GM19438 (cell line): ENCODE measurements at regions not wholly inside any gene's neighbourhood (a gene's known extent, or its start where the extent isn't known, plus 50 kb on each side); places are given as distances from the start of the nearest gene placed in this dataset.

Experiments used
- ATAC-seq: cut with Tn5 transposase; IDR thresholded peaks from one replicate; pipeline ENCODE4 v1.9.1; 2021; ENCODE audit warnings: low read depth; ENCODE audit not compliant: unreplicated experiment

- ATAC-seq: no peak
These were observed 313.3 kb upstream of the ATP2B1 start for GRCh38 chr12:90021795-90022440.

- ATAC-seq: no peak
These were observed 312.2 kb upstream of the ATP2B1 start for GRCh38 chr12:90020881-90021280.

- ATAC-seq: no peak
These were observed 311.8 kb upstream of the ATP2B1 start for GRCh38 chr12:90020436-90020835.

GRCh38 chr12:90020014-90020413 is 311.4 kb upstream of the ATP2B1 start:
- no peak for ATAC-seq

DNA sequence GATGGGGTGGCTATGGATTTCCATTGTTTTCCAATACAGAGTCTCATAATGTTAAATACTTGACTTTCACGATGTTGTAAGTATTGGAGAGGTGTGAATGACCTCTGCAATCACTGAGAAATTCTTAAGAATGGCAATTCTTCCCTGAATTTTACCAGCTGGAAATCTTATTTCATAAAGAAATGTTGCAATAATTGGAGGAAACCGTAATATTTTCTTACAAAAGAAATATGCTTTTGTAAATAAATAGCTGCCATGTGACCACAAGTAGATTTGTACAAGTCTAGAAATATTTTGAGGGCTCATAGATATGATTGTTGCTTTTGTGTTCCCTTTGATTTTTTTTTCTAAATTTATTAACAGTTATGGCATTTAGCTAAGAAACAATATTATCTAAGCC is 308.7 kb upstream of the ATP2B1 start:
- ATAC-seq: no peak

GRCh38 chr12:90015228-90015627 is 306.6 kb upstream of the ATP2B1 start:
- ATAC-seq: no peak

GRCh38 chr12:90013409-90013808 is 304.8 kb upstream of the ATP2B1 start:
- no peak for ATAC-seq

DNA sequence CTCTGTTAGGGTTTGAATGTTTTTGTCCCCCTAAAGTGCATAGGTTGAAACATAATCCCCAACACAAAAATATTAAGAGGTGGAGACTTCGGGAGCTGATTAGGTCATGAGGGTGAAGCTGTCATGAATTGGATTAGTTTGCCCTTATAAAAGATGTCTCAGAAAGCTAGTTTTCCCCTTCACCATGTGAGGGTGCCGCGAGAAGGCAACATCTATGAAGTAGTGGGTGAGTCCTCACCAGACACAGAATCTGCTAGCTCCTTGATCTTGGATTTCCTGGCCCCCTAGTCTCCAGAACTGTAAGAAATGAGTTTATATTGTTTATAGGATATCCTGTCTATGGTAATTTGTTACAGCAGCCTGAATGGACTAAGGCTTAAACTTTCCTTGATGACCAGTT is 301.5 kb upstream of the ATP2B1 start:
- ATAC-seq: no peak

- no peak for ATAC-seq
These were observed 299.6 kb upstream of the ATP2B1 start for GRCh38 chr12:90008277-90008676.

GRCh38 chr12:90004319-90005074 is 295.9 kb upstream of the ATP2B1 start:
- no peak for ATAC-seq

GRCh38 chr12:90003688-90004087 is 295.1 kb upstream of the ATP2B1 start:
- ATAC-seq: no peak

- no peak for ATAC-seq
These were observed 292.1 kb upstream of the ATP2B1 start for GRCh38 chr12:90000721-90001120.

DNA sequence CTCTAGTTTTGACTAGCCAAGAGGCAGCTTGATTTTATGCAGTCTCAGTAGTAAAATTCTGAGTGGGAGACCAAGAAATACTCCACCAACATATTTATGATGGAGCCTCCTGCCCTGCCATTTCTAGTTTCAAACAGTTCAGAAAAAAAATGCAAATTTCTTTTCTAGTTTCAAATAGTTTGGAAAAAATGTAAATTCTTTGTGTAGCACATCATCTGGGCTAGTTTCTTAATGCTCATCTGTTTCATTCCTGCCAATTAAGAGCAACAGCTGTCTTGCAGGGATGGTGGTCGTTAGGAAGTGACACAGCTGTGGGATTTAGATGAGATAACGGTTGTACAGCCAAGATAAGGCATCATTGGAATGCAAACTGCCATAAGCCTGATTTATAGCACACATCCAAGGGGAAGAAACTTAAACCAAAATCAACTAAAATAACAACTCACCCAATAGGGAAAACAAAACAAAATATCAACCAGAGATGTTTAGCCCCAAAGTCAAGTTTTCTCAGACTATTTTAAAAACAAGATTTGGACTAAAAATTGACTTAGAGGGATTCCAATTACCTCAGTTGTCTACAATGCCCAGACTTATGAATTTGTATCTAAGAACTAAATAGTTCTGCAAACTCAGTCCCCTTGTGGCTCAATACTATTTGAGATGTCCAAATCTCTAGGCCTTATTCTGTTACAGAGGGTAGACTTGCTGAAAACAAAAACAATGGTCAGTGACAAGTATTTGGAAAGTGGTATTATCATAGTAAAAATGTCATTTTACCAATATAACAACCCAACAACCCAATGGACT is 291.3 kb upstream of the ATP2B1 start:
- ATAC-seq: no peak

GRCh38 chr12:89995870-89996269 is 287.2 kb upstream of the ATP2B1 start:
- ATAC-seq: no peak

- ATAC-seq: no peak
These were observed 286.3 kb upstream of the ATP2B1 start for GRCh38 chr12:89994911-89995310.

- no peak for ATAC-seq
These were observed 285.0 kb upstream of the ATP2B1 start for GRCh38 chr12:89993632-89994031.

- no peak for ATAC-seq
These were observed 284.2 kb upstream of the ATP2B1 start for GRCh38 chr12:89992668-89993451.

DNA sequence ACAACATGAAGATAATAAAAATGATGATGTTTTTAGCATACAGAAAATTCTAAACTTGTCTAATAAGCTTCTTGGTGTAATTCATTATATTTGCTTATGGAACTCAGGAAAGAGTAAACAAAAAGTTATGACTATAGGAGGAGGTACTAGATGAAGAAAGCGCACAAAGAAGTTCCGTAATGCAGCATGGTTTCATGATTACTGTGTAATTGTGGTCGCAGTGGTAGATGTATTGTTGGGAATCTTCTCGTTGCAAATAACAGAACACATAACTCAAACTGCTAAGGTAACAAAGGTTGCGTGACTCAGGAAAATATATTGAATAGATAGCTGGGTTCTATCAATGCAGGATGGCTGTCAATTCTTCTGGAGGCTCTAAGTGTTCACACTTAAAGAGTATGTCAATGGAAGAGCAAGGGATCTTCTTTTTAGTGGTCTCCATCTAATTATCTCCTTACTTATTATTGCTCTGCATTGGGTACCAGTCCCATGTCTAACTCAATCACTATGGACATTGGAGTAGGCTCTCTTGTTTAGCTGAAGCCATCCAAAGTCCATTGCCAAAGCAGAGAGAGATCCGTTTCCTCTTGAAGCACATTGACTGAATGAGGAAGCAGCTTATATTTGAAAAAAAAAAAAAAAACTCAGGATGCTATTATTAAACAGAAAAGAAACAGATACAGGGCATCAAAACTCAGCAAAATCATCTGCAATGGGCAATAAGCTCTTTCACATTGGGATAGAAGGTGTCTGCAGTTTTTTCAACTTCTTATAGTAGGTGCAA is 283.4 kb upstream of the ATP2B1 start:
- ATAC-seq: no peak

- ATAC-seq: no peak
These were observed 279.7 kb upstream of the ATP2B1 start for GRCh38 chr12:89988188-89988915.
